ENCODE measurements at regions not wholly inside any gene's neighbourhood (a gene's known extent, or its start where the extent isn't known, plus 50 kb on each side); places are given as distances from the start of the nearest gene placed in this dataset.

- TF ChIP-seq BHLHE40 (IDR thresholded peaks at IDR 0.05; ENCODE audit: borderline replicate concordance) (no peak), SP1 (IDR thresholded peaks at IDR 0.05) (no peak), FOXM1 (IDR thresholded peaks at IDR 0.05; ENCODE audit: borderline replicate concordance) (no peak), NFRKB (IDR thresholded peaks at IDR 0.05) (no peak), TARDBP (IDR thresholded peaks at IDR 0.05) (no peak), HDGF (IDR thresholded peaks at IDR 0.05; ENCODE audit: borderline replicate concordance) (no peak), SUZ12 (IDR thresholded peaks at IDR 0.05) (no peak), ZNF384 (IDR thresholded peaks at IDR 0.05) (no peak), L3MBTL2 (conservative IDR thresholded peaks at IDR 0.05) (no peak), FOXA1 (IDR thresholded peaks at IDR 0.05) (no peak), ELF4 (IDR thresholded peaks at IDR 0.05) (no peak), PKNOX1 (IDR thresholded peaks at IDR 0.05) (no peak), CTBP1 (IDR thresholded peaks at IDR 0.05; ENCODE audit: borderline replicate concordance) (no peak)
These were observed 209.5 kb upstream of the SPOCK3 start for GRCh38 chr4:167443841-167444240.
